HUES6 (cell line): ENCODE measurements at regions not wholly inside any gene's neighbourhood (a gene's known extent, or its start where the extent isn't known, plus 50 kb on each side); places are given as distances from the start of the nearest gene placed in this dataset.
"Not testable (repeated sequence)": the region's sequence is repeated elsewhere in the genome, so short reads cannot be mapped to it uniquely, and the experiment has no call there.

Experiments used
- H3K27ac ChIP-seq: 2 replicates; pipeline ENCODE4 v1.7.0; 2013; ENCODE audit warnings: low read depth, mild to moderate bottlenecking, low read length, inconsistent platforms
- H3K27me3 ChIP-seq: 2 replicates; pipeline ENCODE4 v1.6.1; 2013; ENCODE audit warnings: low read length; ENCODE audit not compliant: control insufficient read depth, insufficient read depth
- H3K36me3 ChIP-seq: 2 replicates; pipeline ENCODE4 v1.6.1; 2013; ENCODE audit warnings: low read length; ENCODE audit not compliant: control insufficient read depth, insufficient read depth
- H3K4me1 ChIP-seq: 2 replicates; pipeline ENCODE4 v1.6.1; 2013; ENCODE audit warnings: low read length; ENCODE audit not compliant: control insufficient read depth, insufficient read depth
- H3K4me3 ChIP-seq: 2 replicates; pipeline ENCODE4 v1.5.1; 2013; ENCODE audit warnings: low read depth, low read length
- H3K9ac ChIP-seq: one replicate; pipeline ENCODE4 v1.6.1; 2013; ENCODE audit warnings: mild to moderate bottlenecking, low read length
- H3K9me3 ChIP-seq: 2 replicates; pipeline ENCODE4 v1.6.1; 2013; ENCODE audit warnings: low read depth, low read length; ENCODE audit not compliant: control insufficient read depth, insufficient read depth

DNA sequence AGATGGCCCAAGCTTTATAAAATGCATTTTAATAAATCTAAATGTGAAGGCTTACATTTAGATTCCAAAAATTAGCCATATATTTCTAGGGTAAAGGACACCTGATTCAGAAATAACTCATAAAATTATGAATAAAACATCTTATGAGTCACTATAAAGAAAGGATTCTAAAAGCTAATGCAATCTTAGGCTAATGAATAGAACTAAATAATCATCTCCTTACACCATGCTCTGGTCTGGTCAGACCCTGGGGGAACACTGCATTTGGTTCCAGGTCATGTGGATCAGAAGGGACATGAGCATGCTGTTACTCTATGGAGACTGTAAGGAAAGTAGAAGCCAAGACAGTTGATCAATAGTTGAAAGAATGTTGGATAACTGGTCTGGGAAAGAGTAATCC lies 370.4 kb downstream of the NDFIP2 start:
- Histone ChIP-seq H3K9ac (no peak overlapping the region), H3K4me1 (no peaks in the 10 kb centered on the region; the same call in 1 of the 2 replicates), H3K36me3 (no peaks in the 10 kb centered on the region), H3K27me3 (no peaks in the 10 kb centered on the region), H3K4me3 (no peak overlapping the region), H3K27ac (no peak overlapping the region), H3K9me3 (no peaks in the 10 kb centered on the region)

DNA sequence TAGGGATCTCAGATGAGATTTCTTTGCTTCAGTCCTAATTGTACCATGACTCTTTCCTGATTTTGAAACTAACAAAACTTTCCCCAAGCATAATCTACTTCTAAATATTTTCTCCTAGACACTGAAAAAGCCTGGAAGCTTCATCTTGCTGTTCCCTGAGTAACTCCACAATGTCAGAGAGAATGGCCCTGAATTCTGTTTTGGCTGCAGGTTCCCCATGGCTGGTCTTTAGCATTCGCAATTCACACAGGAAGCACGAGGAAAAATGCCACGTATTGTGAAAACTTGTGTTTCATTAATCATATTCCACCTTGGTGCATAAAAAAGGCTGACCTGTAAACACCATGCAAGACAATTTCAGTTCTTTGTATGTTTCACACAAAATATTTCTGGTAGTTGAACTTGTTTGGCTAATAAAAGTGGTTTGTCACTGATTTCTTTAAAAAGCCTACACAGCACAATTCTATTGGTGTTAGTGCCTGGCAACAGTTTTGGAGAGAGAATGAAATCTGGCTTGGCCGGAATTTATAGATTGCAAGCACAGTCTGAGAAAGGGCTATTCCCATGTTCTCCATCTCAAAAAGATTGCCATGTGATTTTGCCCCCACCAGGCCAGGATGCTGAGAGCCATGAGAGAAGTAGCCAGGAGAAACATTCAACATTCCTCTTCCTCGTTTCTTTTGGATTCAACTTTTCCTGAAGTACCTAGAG lies 367.1 kb downstream of the NDFIP2 start:
- Histone ChIP-seq H3K27me3 (no peaks in the 10 kb centered on the region), H3K4me3 (no peak overlapping the region), H3K4me1 (no peaks in the 10 kb centered on the region; the same call in 1 of the 2 replicates), H3K9ac (no peak overlapping the region), H3K9me3 (no peaks in the 10 kb centered on the region), H3K36me3 (no peaks in the 10 kb centered on the region), H3K27ac (no peak overlapping the region)

DNA sequence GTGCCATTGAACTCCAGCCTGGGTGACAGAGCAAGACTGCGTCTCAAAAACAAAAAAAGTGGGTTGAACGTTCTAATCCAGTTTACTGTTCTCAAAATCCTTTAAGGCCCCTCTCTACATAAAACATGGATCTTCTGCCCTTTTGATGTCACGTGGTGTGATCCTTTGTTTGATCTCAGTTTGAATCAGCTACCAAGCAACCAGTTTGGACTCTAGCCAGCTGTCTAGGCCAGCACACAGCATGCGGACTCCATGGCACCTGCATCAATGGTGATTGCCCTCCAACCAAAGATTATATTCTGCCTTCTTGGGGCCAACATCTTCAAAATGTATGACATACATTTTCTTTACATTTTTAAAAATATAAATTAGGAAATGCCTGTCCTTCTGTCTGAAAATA lies 365.4 kb downstream of the NDFIP2 start:
- H3K4me3 ChIP-seq, result no peak overlapping the region
- H3K9ac ChIP-seq, result no peak overlapping the region
- H3K27me3 ChIP-seq, result no peaks in the 10 kb centered on the region
- no peaks in the 10 kb centered on the region for H3K4me1 ChIP-seq
- no peaks in the 10 kb centered on the region for H3K36me3 ChIP-seq
- H3K27ac ChIP-seq, result no peak overlapping the region
- H3K9me3 ChIP-seq, result no peaks in the 10 kb centered on the region

DNA sequence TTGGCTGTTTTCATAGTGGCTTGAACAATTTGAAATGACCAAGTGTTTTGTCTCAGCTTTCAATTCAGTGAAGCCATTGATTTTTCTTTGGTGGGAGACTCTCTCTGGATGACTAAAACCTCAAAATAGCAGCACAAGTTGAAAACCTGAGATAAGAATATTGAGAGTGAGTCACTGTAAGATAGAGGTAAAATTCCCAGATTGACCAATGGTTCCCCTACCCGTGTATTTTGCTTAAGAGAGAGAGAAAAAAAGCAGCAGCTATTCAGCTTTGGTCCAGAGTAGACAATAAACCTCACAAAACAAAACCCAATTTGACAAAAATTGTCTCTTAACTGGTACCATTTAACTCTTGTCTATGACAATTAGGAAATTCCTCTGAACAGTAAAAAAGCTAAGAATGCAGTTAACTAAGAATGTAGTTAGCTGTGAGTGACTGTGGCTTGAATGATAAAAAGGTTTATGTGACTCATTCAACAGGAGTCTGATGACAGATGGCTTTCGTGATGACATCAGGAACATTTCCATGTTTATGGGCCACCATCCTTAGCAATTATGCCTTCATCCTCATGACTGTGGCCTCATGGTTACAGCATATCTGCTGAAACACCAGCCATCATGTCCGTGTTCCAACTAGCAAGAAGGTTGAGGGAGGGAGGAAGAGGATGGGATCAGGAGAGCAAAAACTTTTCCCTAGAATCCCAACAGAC lies 356.9 kb downstream of the NDFIP2 start:
- H3K27me3 ChIP-seq, result no peaks in the 10 kb centered on the region
- no peaks in the 10 kb centered on the region for H3K36me3 ChIP-seq
- no peak overlapping the region for H3K9ac ChIP-seq
- H3K4me3 ChIP-seq, result no peak overlapping the region
- peaks cover 3% of the 10 kb centered on the region; the same call in 1 of the 2 replicates for H3K4me1 ChIP-seq
- H3K27ac ChIP-seq, result peak overlapping the region; percentile 18; the same call in 1 of the 2 replicates
- H3K9me3 ChIP-seq, result peaks cover 23% of the 10 kb centered on the region

DNA sequence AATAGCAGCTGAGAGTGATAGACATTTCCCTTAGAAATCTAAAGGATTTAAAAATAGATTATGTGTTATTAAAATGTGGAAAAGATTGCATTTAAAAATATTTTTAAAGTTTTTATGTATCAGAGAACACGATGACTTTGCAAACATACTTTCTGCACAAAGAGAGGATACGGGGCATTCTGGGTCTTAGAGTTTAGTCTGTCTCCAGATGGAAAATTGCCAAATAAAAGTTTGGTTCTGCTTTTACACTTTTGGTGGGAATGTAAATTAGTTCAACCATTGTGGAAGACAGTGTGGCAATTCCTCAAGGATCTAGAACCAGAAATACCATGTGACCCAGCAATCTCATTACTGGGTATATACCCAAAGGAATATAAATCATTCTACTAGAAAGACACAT lies 355.2 kb downstream of the NDFIP2 start:
- H3K27ac ChIP-seq, H3K9ac ChIP-seq, H3K4me1 ChIP-seq, H3K36me3 ChIP-seq, H3K27me3 ChIP-seq, H3K4me3 ChIP-seq: not testable (repeated sequence)
- peaks cover 23% of the 10 kb centered on the region for H3K9me3 ChIP-seq

DNA sequence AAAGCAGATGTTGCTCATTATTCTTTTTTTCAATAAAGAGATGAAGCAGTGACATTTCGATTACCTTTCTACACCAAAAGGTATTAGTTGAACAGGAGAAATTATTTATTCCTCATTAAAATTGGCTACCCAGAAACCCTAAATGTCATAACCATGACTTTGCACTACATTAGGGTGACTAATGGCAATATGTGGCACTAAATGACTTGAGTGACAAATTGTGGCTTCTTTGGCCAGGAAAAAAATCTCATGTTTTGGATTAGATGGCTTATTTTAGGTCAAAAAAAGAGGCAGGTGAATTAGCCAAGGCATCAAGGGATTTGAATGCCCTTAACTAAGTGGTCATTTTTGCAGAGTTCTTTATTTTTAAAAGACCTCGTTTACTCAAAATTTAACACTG lies 353.9 kb downstream of the NDFIP2 start:
- no peak overlapping the region for H3K4me3 ChIP-seq
- H3K27ac ChIP-seq, result no peak overlapping the region
- no peaks in the 10 kb centered on the region for H3K27me3 ChIP-seq
- H3K9me3 ChIP-seq, result peaks cover 25% of the 10 kb centered on the region
- H3K4me1 ChIP-seq, result peaks cover 3% of the 10 kb centered on the region; the same call in 1 of the 2 replicates
- no peaks in the 10 kb centered on the region for H3K36me3 ChIP-seq
- H3K9ac ChIP-seq, result no peak overlapping the region

DNA sequence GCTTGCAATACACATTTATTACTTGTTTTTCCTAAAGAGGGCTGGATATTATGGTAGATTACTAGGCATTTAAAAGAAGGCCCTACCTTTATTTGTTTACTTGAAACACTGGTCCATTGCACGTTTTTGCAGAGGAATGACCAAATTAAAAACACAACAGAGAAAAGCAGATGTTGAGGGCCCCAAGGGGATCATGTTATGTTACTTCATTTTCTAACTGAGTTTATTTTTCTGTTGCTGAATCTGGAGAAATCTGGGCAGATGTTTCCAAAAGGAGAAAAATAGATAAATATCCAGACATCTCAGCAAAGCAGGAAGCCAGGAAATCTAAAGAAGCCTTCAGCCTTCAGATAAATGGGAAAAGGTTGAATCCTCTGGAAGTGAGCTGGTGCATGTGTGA lies 353.0 kb downstream of the NDFIP2 start:
- no peak overlapping the region for H3K9ac ChIP-seq
- no peaks in the 10 kb centered on the region for H3K27me3 ChIP-seq
- no peaks in the 10 kb centered on the region for H3K36me3 ChIP-seq
- H3K4me1 ChIP-seq, result peaks cover 3% of the 10 kb centered on the region; the same call in 1 of the 2 replicates
- no peak overlapping the region for H3K27ac ChIP-seq
- H3K4me3 ChIP-seq, result no peak overlapping the region
- H3K9me3 ChIP-seq, result peaks cover 16% of the 10 kb centered on the region

DNA sequence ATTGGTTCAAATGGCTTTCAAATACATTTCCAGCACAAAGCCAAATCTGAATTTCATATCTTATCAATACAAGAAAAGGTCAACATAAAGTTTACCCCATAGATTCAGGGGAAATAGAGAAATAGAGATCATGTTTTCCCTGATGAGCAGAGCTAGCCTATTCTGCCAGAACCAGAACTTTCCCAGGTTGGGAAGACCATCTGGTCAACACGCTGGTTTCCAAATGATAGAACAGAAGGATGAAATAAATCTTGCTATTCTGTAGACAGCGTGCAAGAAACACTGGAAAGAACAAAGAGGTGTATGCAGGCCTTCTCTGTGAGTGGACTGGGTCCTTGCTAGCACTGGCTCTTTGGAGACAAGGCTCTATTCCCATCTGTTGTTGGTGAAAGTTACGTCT lies 350.6 kb downstream of the NDFIP2 start:
- Histone ChIP-seq H3K9ac (no peak overlapping the region), H3K27me3 (no peaks in the 10 kb centered on the region), H3K4me3 (no peak overlapping the region), H3K9me3 (peaks cover 7% of the 10 kb centered on the region; the same call in 1 of the 2 replicates), H3K36me3 (no peaks in the 10 kb centered on the region), H3K27ac (no peak overlapping the region), H3K4me1 (no peaks in the 10 kb centered on the region)

DNA sequence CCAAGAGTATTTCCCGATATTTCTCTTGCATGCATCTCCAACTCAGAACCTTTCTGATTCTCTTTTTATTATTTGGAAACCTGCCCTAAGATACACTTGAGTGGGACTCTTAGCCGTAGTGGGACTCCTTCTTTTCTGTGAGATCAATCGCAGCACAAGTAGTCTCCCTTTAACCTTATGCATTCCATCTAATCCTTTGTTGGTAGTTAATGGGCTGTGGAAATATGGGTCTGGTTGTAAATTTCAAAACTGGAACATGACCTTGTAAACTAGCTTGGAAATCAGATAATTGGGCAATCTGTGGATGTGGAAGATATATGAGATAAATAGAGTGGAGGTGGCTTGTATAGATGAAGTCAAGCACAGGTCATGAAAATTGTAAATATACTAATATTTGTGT lies 350.0 kb downstream of the NDFIP2 start:
- H3K9ac ChIP-seq, result no peak overlapping the region
- no peak overlapping the region for H3K27ac ChIP-seq
- H3K4me3 ChIP-seq, result no peak overlapping the region
- peaks cover 9% of the 10 kb centered on the region; the same call in 1 of the 2 replicates for H3K9me3 ChIP-seq
- H3K36me3 ChIP-seq, result no peaks in the 10 kb centered on the region
- H3K4me1 ChIP-seq, result no peaks in the 10 kb centered on the region
- no peaks in the 10 kb centered on the region for H3K27me3 ChIP-seq

DNA sequence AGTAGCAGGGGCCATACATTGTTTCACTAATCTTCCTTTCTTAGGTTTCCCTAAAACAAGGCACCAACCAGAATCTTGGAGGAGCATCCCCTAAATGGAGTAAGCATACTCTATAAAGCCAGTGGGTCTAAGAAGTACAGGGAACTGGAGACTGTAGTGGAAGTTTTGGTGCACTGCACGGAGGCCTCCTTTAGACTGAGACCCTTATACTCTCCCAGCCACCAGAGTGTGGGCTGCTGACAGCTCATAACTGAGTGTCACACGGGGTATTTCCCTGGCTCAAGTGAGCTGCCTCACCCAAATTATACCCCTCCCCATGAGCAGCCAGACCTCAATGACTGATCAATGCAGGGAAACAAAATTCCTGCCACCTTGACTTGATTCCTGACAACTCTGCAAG lies 349.5 kb downstream of the NDFIP2 start:
- Histone ChIP-seq H3K4me1 (no peaks in the 10 kb centered on the region), H3K9ac (no peak overlapping the region), H3K27ac (no peak overlapping the region)

DNA sequence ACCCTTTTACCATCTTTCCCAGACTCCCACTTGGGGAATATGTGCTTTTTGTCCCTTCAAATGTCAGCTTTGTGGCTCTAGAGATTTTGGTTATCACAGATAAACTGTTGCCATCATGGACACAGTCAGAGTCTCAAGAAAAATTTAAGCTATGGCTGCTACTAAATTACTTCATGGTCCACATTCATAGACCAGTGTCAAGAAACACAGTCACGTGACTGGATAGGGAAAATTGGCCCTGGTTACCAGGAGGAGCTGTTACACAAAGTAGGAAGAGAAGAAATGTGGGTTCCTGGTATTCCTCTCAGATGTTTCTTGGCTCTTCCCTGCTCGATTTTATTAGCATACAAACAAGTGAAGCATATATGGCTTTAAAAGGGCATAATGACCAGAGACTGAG lies 348.9 kb downstream of the NDFIP2 start:
- H3K27me3 ChIP-seq, result no peaks in the 10 kb centered on the region
- H3K9me3 ChIP-seq, result peaks cover 12% of the 10 kb centered on the region; the same call in 1 of the 2 replicates
- no peak overlapping the region for H3K9ac ChIP-seq
- no peak overlapping the region for H3K27ac ChIP-seq
- H3K4me3 ChIP-seq, result no peak overlapping the region
- H3K4me1 ChIP-seq, result no peaks in the 10 kb centered on the region
- no peaks in the 10 kb centered on the region for H3K36me3 ChIP-seq

More for the DNA sequence above, 349.5 kb downstream of the NDFIP2 start:
- H3K27me3 ChIP-seq, result no peaks in the 10 kb centered on the region
- peaks cover 9% of the 10 kb centered on the region; the same call in 1 of the 2 replicates for H3K9me3 ChIP-seq
- no peak overlapping the region for H3K4me3 ChIP-seq
- H3K36me3 ChIP-seq, result no peaks in the 10 kb centered on the region
